GM12878 (cell line): ENCODE measurements at regions not wholly inside any gene's neighbourhood (a gene's known extent, or its start where the extent isn't known, plus 50 kb on each side); places are given as distances from the start of the nearest gene placed in this dataset.

Source experiments
- ATAC-seq: fragments of 200-7000 bp; cut with Tn5 transposase; 3 replicates; pipeline ENCODE4 v1.9.1; 2020; ENCODE audit warnings: mild to moderate bottlenecking, moderate library complexity
- BruUV-seq: library from RNA; stranded (reverse); fragments of 400-500 nt; replicated peaks from 2 replicates; lab custom pipeline; 2021; lab: Mats Ljungman, UMichigan
- CTCF ChIA-PET: fragments of 300-600 bp; sonication (Branson Sonifier 250); formaldehyde crosslinking; extraction: SDS; loops from one replicate; lab custom pipeline; 2021; ENCODE audit warnings: inconsistent platforms; lab: Yijun Ruan, JAX
- POLR2A ChIA-PET: fragments of 350-600 bp; formaldehyde crosslinking; extraction: SDS; loops from one replicate; lab custom pipeline; 2021; ENCODE audit warnings: inconsistent platforms; lab: Charles Lee
- RAD21 ChIA-PET: fragments of 300-600 bp; sonication (Branson Sonifier 250); formaldehyde crosslinking; loops from one replicate; lab custom pipeline; 2023; ENCODE audit warnings: antibody characterized with exemption; ENCODE audit not compliant: unreplicated experiment; lab: Charles Lee
- SMC1A ChIA-PET: fragments of 300-600 bp; sonication (Branson Sonifier 250); formaldehyde crosslinking; loops from one replicate; lab custom pipeline; 2023; ENCODE audit not compliant: unreplicated experiment, uncharacterized antibody; lab: Charles Lee
- DNase-seq: peaks from one replicate; pipeline ENCODE4 v3.0.0-alpha.2; 2011; ENCODE audit warnings: low read depth, low spot score
- FAIRE-seq: peaks from 3 replicates; lab custom pipeline; 2011; peaks lifted over from hg19 to GRCh38; lab: Jason Lieb, UNC
- H2AFZ ChIP-seq: 2 replicates; pipeline ENCODE4 v1.6.0; 2011; ENCODE audit warnings: low read depth, low read length, control low read depth; ENCODE audit not compliant: control insufficient read depth
- H3K27ac ChIP-seq: 2 replicates; pipeline ENCODE4 v1.5.1; 2011; ENCODE audit warnings: control low read depth; ENCODE audit not compliant: control insufficient read depth, insufficient read depth
- H3K27me3 ChIP-seq, 2 experiments: replicated peaks in 1 of 2; 2 replicates each; pipeline versions ENCODE4 v1.6.0 to v1.6.1; 2011; ENCODE audit warnings: low read length in 1 of 2; ENCODE audit not compliant: control insufficient read depth in 2 of 2, insufficient read depth in 2 of 2
- H3K36me3 ChIP-seq, 2 experiments: 2 replicates each; pipeline ENCODE4 v1.5.1; 2011; ENCODE audit warnings: low read length in 1 of 2; ENCODE audit not compliant: control insufficient read depth in 2 of 2, insufficient read depth in 2 of 2
- H3K4me1 ChIP-seq: 2 replicates; pipeline ENCODE4 v1.6.1; 2011; ENCODE audit warnings: mild to moderate bottlenecking, low read length, moderate library complexity, mixed read lengths; ENCODE audit not compliant: control insufficient read depth, insufficient read depth
- H3K4me2 ChIP-seq: 2 replicates; pipeline ENCODE4 v1.6.0; 2011; ENCODE audit warnings: control low read depth; ENCODE audit not compliant: control insufficient read depth, insufficient read depth
- H3K4me3 ChIP-seq: fragments of 200-600 bp; sonication (generic); 2 replicates; pipeline ENCODE4 v1.5.1; 2016
- H3K79me2 ChIP-seq: 2 replicates; pipeline ENCODE4 v1.6.0; 2011; ENCODE audit warnings: low read length; ENCODE audit not compliant: control insufficient read depth, insufficient read depth
- H3K9ac ChIP-seq: 2 replicates; pipeline ENCODE4 v1.8.0; 2011; ENCODE audit warnings: low read length, control low read depth, mixed read lengths; ENCODE audit not compliant: control insufficient read depth, insufficient read depth
- H3K9me3 ChIP-seq: replicated peaks from 3 replicates; pipeline ENCODE4 v1.5.1; 2011; ENCODE audit warnings: mild to moderate bottlenecking, low read length; ENCODE audit not compliant: control insufficient read depth, insufficient read depth
- H4K20me1 ChIP-seq: 2 replicates; pipeline ENCODE4 v1.6.0; 2011; ENCODE audit not compliant: control insufficient read depth, insufficient read depth
- HDAC6 ChIP-seq: fragments of 200-600 bp; sonication (generic); IDR thresholded peaks from one replicate; pipeline ENCODE4 v1.8.0; 2017; ENCODE audit warnings: antibody characterized with exemption; ENCODE audit not compliant: unreplicated experiment
- JUND ChIP-seq: IDR thresholded peaks from 2 replicates; pipeline ENCODE4 v1.6.1; 2012; ENCODE audit warnings: low read depth, mild to moderate bottlenecking, low read length, improper control_type of control experiment, moderate library complexity
- NFYB ChIP-seq: IDR thresholded peaks from 2 replicates; pipeline ENCODE4 v1.6.1; 2011; ENCODE audit warnings: low read depth, mild to moderate bottlenecking, low read length, improper control_type of control experiment, moderate library complexity; ENCODE audit not compliant: insufficient read depth
- RBBP5 ChIP-seq: fragments of 200-600 bp; sonication (generic); conservative IDR thresholded peaks from 2 replicates; pipeline ENCODE4 v1.6.1; 2016
- SIN3A ChIP-seq: IDR thresholded peaks from 2 replicates; pipeline ENCODE4 v1.6.1; 2012; ENCODE audit warnings: low read depth, low read length, improper control_type of control experiment
- SREBF1 ChIP-seq: IDR thresholded peaks from 2 replicates; pipeline ENCODE4 v1.6.1; 2012; ENCODE audit warnings: mild to moderate bottlenecking, low read length
- STAT3 ChIP-seq: IDR thresholded peaks from 2 replicates; pipeline ENCODE4 v1.6.1; 2011; ENCODE audit warnings: low read depth, low read length, improper control_type of control experiment
- ZBED1 ChIP-seq: IDR thresholded peaks from 2 replicates; pipeline ENCODE4 v1.6.1; 2016; ENCODE audit warnings: borderline replicate concordance
- WGBS: methylation state at CpG from one replicate; pipeline ENCODE4 v1.1.6; 2016; ENCODE audit warnings: low lambda C conversion rate; ENCODE audit not compliant: insufficient replicate concordance, insufficient coverage; ENCODE audit errors: missing lambda C conversion rate; 5-methylcytosine and 5-hydroxymethylcytosine counted together
- in situ Hi-C: fragments of 300-500 bp; cut with MboI; formaldehyde crosslinking; loops from 9 replicates; pipeline ENCODE4 v1.14.3; 2018; ENCODE audit warnings: mixed read lengths
- intact Hi-C: fragments of 100-400 bp; cut with micrococcal nuclease; formaldehyde crosslinking; loops from one replicate; pipeline ENCODE4 v1.14.2; 2022; ENCODE audit not compliant: unreplicated experiment
- TF ChIP-seq, protein P1 (sequence below): IDR thresholded peaks from 2 replicates; pipeline ENCODE4 v1.6.1; 2012; ENCODE audit warnings: low read depth, low read length, improper control_type of control experiment

- Histone ChIP-seq H3K4me3 (no peak overlapping the region), H3K9ac (no peak overlapping the region), H3K27ac (no peak overlapping the region), H3K27me3 (peaks cover 0 to 6% of the 10 kb centered on the region in 2 experiments; a peak in 1 of 4 replicates), H3K9me3 (no peaks in the 10 kb centered on the region), H2AFZ (no peak overlapping the region), H4K20me1 (no peaks in the 10 kb centered on the region), H3K4me1 (no peaks in the 10 kb centered on the region), H3K4me2 (no peak overlapping the region), H3K79me2 (no peaks in the 10 kb centered on the region), H3K36me3 (no peaks in the 10 kb centered on the region)
- intact Hi-C loops, result no loop called here
- ChIA-PET POLR2A (no interaction called here), SMC1A (no interaction called here), CTCF (no interaction called here), RAD21 (no interaction called here)
- no TSS peak for BruUV-seq
- FAIRE-seq, result no peak
- ATAC-seq, result no peak
- in situ Hi-C loops, result no loop called here
- no peak for DNase-seq
- 18% methylated on average over 6 of the region's 6 CpGs for WGBS
- no peak for TF ChIP-seq SIN3A
- no peak for TF ChIP-seq NFYB
- no peak for TF ChIP-seq SREBF1
- no peak for TF ChIP-seq ZBED1
- TF ChIP-seq RBBP5, result no peak
- TF ChIP-seq, protein P1, sequence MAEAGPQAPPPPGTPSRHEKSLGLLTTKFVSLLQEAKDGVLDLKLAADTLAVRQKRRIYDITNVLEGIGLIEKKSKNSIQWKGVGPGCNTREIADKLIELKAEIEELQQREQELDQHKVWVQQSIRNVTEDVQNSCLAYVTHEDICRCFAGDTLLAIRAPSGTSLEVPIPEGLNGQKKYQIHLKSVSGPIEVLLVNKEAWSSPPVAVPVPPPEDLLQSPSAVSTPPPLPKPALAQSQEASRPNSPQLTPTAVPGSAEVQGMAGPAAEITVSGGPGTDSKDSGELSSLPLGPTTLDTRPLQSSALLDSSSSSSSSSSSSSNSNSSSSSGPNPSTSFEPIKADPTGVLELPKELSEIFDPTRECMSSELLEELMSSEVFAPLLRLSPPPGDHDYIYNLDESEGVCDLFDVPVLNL, result no peak
- no peak for TF ChIP-seq JUND
- TF ChIP-seq STAT3, result no peak
- no peak for TF ChIP-seq HDAC6
Measured at GRCh38 chr9:87140605-87141109, 193.4 kb upstream of the GAS1 start.
